ENCODE measurements at regions not wholly inside any gene's neighbourhood (a gene's known extent, or its start where the extent isn't known, plus 50 kb on each side); places are given as distances from the start of the nearest gene placed in this dataset.

GRCh38 chr1:172887162-172887561, 163.6 kb downstream of the TNFSF18 start:
- no peak for DNase-seq (ENCODE audit: low read depth)

GRCh38 chr1:172893146-172893841, 157.4 kb downstream of the TNFSF18 start:
- DNase-seq (ENCODE audit: low read depth), result no peak

GRCh38 chr1:172894349-172895049, 156.2 kb downstream of the TNFSF18 start:
- no peak for DNase-seq (ENCODE audit: low read depth)

- DNase-seq (ENCODE audit: low read depth), result no peak
These were observed 155.7 kb downstream of the TNFSF18 start for GRCh38 chr1:172895050-172895460.

- DNase-seq (ENCODE audit: low read depth), result no peak
These were observed 155.0 kb downstream of the TNFSF18 start for GRCh38 chr1:172895761-172896160.

- no peak for DNase-seq (ENCODE audit: low read depth)
These were observed 153.0 kb downstream of the TNFSF18 start for GRCh38 chr1:172897738-172898137.

- DNase-seq (ENCODE audit: low read depth), result no peak
These were observed 151.9 kb downstream of the TNFSF18 start for GRCh38 chr1:172898866-172899265.

GRCh38 chr1:172900376-172900997, 150.3 kb downstream of the TNFSF18 start:
- DNase-seq (ENCODE audit: low read depth), result no peak

- DNase-seq (ENCODE audit: low read depth), result no peak
These were observed 148.5 kb downstream of the TNFSF18 start for GRCh38 chr1:172902200-172902599.

GRCh38 chr1:172902861-172903381, 147.8 kb downstream of the TNFSF18 start:
- DNase-seq (ENCODE audit: low read depth), result no peak

- DNase-seq (ENCODE audit: low read depth), result no peak
These were observed 147.0 kb downstream of the TNFSF18 start for GRCh38 chr1:172903581-172904220.

GRCh38 chr1:172905452-172905851, 145.3 kb downstream of the TNFSF18 start:
- DNase-seq (ENCODE audit: low read depth), result no peak

- no peak for DNase-seq (ENCODE audit: low read depth)
These were observed 143.8 kb downstream of the TNFSF18 start for GRCh38 chr1:172906778-172907592.

GRCh38 chr1:172907834-172908326, 142.9 kb downstream of the TNFSF18 start:
- no peak for DNase-seq (ENCODE audit: low read depth)

GRCh38 chr1:172909606-172910326, 141.0 kb downstream of the TNFSF18 start:
- DNase-seq (ENCODE audit: low read depth), result no peak

- no peak for DNase-seq (ENCODE audit: low read depth)
These were observed 137.9 kb downstream of the TNFSF18 start for GRCh38 chr1:172912765-172913260.

GRCh38 chr1:172914501-172915144, 136.1 kb downstream of the TNFSF18 start:
- no peak for DNase-seq (ENCODE audit: low read depth)

GRCh38 chr1:172915271-172915670, 135.5 kb downstream of the TNFSF18 start:
- no peak for DNase-seq (ENCODE audit: low read depth)

GRCh38 chr1:172916116-172916515, 134.6 kb downstream of the TNFSF18 start:
- DNase-seq (ENCODE audit: low read depth), result no peak

GRCh38 chr1:172917972-172918371, 132.8 kb downstream of the TNFSF18 start:
- no peak for DNase-seq (ENCODE audit: low read depth)
